ENCODE measurements at regions not wholly inside any gene's neighbourhood (a gene's known extent, or its start where the extent isn't known, plus 50 kb on each side); places are given as distances from the start of the nearest gene placed in this dataset.
A peak's percentile ranks its signal among the peaks of the same experiment; 100 is the strongest.

- TF ChIP-seq, protein P1, sequence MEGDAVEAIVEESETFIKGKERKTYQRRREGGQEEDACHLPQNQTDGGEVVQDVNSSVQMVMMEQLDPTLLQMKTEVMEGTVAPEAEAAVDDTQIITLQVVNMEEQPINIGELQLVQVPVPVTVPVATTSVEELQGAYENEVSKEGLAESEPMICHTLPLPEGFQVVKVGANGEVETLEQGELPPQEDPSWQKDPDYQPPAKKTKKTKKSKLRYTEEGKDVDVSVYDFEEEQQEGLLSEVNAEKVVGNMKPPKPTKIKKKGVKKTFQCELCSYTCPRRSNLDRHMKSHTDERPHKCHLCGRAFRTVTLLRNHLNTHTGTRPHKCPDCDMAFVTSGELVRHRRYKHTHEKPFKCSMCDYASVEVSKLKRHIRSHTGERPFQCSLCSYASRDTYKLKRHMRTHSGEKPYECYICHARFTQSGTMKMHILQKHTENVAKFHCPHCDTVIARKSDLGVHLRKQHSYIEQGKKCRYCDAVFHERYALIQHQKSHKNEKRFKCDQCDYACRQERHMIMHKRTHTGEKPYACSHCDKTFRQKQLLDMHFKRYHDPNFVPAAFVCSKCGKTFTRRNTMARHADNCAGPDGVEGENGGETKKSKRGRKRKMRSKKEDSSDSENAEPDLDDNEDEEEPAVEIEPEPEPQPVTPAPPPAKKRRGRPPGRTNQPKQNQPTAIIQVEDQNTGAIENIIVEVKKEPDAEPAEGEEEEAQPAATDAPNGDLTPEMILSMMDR (IDR thresholded peaks at IDR 0.05) = peak; percentile 74 to 83 (median 79)
- no peak for TF ChIP-seq POLR2A (IDR thresholded peaks at IDR 0.05)
These were observed 90.1 kb upstream of the NFE2L3 start for GRCh38 chr7:26061678-26062603.
